ENCODE measurements at regions not wholly inside any gene's neighbourhood (a gene's known extent, or its start where the extent isn't known, plus 50 kb on each side); places are given as distances from the start of the nearest gene placed in this dataset.

DNA sequence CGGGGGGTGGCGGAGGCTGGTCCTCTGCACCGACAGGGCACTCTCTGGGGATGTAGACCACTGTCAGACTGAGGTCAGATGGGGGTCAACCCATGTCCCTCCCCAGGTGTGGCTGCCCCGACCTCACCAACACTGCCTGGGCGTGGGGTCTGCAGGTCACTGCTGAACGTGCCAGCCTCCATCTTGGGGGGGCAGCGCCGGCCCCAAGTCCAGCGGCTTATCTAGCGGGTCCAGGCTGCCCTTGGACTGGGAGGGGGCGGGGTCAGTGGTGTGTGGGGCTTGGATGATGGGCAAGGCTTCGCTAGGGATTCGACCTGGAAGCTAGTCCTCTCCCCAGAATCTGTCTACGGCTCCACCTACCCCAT lies 178.2 kb downstream of the IGLL1 start:
- TF ChIP-seq, protein P1, sequence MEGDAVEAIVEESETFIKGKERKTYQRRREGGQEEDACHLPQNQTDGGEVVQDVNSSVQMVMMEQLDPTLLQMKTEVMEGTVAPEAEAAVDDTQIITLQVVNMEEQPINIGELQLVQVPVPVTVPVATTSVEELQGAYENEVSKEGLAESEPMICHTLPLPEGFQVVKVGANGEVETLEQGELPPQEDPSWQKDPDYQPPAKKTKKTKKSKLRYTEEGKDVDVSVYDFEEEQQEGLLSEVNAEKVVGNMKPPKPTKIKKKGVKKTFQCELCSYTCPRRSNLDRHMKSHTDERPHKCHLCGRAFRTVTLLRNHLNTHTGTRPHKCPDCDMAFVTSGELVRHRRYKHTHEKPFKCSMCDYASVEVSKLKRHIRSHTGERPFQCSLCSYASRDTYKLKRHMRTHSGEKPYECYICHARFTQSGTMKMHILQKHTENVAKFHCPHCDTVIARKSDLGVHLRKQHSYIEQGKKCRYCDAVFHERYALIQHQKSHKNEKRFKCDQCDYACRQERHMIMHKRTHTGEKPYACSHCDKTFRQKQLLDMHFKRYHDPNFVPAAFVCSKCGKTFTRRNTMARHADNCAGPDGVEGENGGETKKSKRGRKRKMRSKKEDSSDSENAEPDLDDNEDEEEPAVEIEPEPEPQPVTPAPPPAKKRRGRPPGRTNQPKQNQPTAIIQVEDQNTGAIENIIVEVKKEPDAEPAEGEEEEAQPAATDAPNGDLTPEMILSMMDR (IDR thresholded peaks at IDR 0.05): no peak
- TF ChIP-seq POLR2A (IDR thresholded peaks at IDR 0.05): no peak
